Liver (tissue), 8 donors: ENCODE measurements at regions not wholly inside any gene's neighbourhood (a gene's known extent, or its start where the extent isn't known, plus 50 kb on each side); places are given as distances from the start of the nearest gene placed in this dataset.

Experiments used
- DNase-seq: peaks from one replicate; pipeline ENCODE4 v3.0.0-alpha.2; 2017; ENCODE audit warnings: low spot score
- H3K27ac ChIP-seq, 2 donors: one replicate each; pipeline ENCODE4 v1.7.0; 2013; ENCODE audit warnings: inconsistent platforms in 2 of 2, low read length in 2 of 2, control low read depth in 1 of 2, low read depth in 1 of 2, mild to moderate bottlenecking in 1 of 2
- H3K27me3 ChIP-seq, 4 donors: one replicate each; pipeline versions ENCODE4 v1.6.1 to v1.7.0; 2013; ENCODE audit warnings: low read length in 3 of 4, inconsistent platforms in 1 of 4, mild to moderate bottlenecking in 1 of 4, moderate library complexity in 1 of 4; ENCODE audit not compliant: control insufficient read depth in 4 of 4, insufficient read depth in 4 of 4
- H3K36me3 ChIP-seq, 4 donors: one replicate each; pipeline versions ENCODE4 v1.6.1 to v1.7.0; 2013; ENCODE audit warnings: low read length in 3 of 4, mild to moderate bottlenecking in 3 of 4, low read depth in 1 of 4, moderate library complexity in 1 of 4; ENCODE audit not compliant: control insufficient read depth in 4 of 4, insufficient read depth in 3 of 4
- H3K4me1 ChIP-seq, 4 donors: one replicate each; pipeline versions ENCODE4 v1.6.1 to v1.7.0; 2013; ENCODE audit warnings: low read length in 3 of 4, mild to moderate bottlenecking in 3 of 4, moderate library complexity in 1 of 4; ENCODE audit not compliant: control insufficient read depth in 4 of 4, insufficient read depth in 4 of 4
- H3K4me3 ChIP-seq, 3 donors: one replicate each; pipeline versions ENCODE4 v1.6.1 to v1.7.0; 2013; ENCODE audit warnings: low read length in 3 of 3, control low read depth in 1 of 3, low read depth in 1 of 3, mild to moderate bottlenecking in 1 of 3
- H3K9ac ChIP-seq, 2 donors: one replicate each; pipeline ENCODE4 v1.7.0; 2013; ENCODE audit warnings: low read length in 2 of 2, mild to moderate bottlenecking in 2 of 2, moderate library complexity in 2 of 2, control low read depth in 1 of 2, low read depth in 1 of 2
- H3K9me3 ChIP-seq, 4 donors: one replicate each; pipeline versions ENCODE4 v1.6.1 to v1.7.0; 2013; ENCODE audit warnings: low read length in 3 of 4; ENCODE audit not compliant: control insufficient read depth in 4 of 4
- CTCF ChIP-seq: fragments of 150-350 bp; IDR thresholded peaks from 2 replicates; pipeline ENCODE4 v1.5.1; 2017; ENCODE audit warnings: improper control_type of control experiment, low read depth, low read length; ENCODE audit not compliant: missing input control
- EGR1 ChIP-seq, 2 donors: IDR thresholded peaks; 2 replicates each; pipeline ENCODE4 v1.6.1; 2016 to 2018; ENCODE audit warnings: antibody characterized with exemption in 2 of 2, low read depth in 2 of 2
- FOXA1 ChIP-seq: IDR thresholded peaks from 2 replicates; pipeline ENCODE4 v1.6.1; 2016; ENCODE audit warnings: antibody characterized with exemption
- GABPA ChIP-seq, 2 donors: IDR thresholded peaks in 1 of 2; conservative IDR thresholded peaks in 1 of 2; 2 replicates each; pipeline ENCODE4 v1.6.1; 2016; ENCODE audit warnings: antibody characterized with exemption in 2 of 2, mild to moderate bottlenecking in 1 of 2, moderate library complexity in 1 of 2
- HNF4A ChIP-seq, 2 donors: conservative IDR thresholded peaks; 2 replicates each; pipeline ENCODE4 v1.6.1; 2016; ENCODE audit warnings: antibody characterized with exemption in 2 of 2, mild to moderate bottlenecking in 2 of 2
- HNF4G ChIP-seq: IDR thresholded peaks from 2 replicates; pipeline ENCODE4 v1.6.1; 2016; ENCODE audit warnings: antibody characterized with exemption
- JUND ChIP-seq, 2 donors: IDR thresholded peaks; 2 replicates each; pipeline ENCODE4 v1.6.1; 2016; ENCODE audit warnings: antibody characterized with exemption in 2 of 2
- NR2F2 ChIP-seq: IDR thresholded peaks from 2 replicates; pipeline ENCODE4 v1.6.1; 2016; ENCODE audit warnings: antibody characterized with exemption
- RAD21 ChIP-seq, 2 donors: IDR thresholded peaks; 2 replicates each; pipeline ENCODE4 v1.6.1; 2016; ENCODE audit warnings: antibody characterized with exemption in 2 of 2, mild to moderate bottlenecking in 2 of 2
- RXRA ChIP-seq, 2 donors: IDR thresholded peaks; 2 replicates each; pipeline ENCODE4 v1.6.1; 2017 to 2018; ENCODE audit warnings: antibody characterized with exemption in 2 of 2, mild to moderate bottlenecking in 1 of 2
- SP1 ChIP-seq: IDR thresholded peaks from 2 replicates; pipeline ENCODE4 v1.6.1; 2018; ENCODE audit warnings: antibody characterized with exemption, mild to moderate bottlenecking
- TAF1 ChIP-seq: conservative IDR thresholded peaks from 2 replicates; pipeline ENCODE4 v1.6.1; 2016; ENCODE audit warnings: antibody characterized with exemption, mild to moderate bottlenecking
- YY1 ChIP-seq: IDR thresholded peaks from 2 replicates; pipeline ENCODE4 v1.6.1; 2016; ENCODE audit warnings: antibody characterized with exemption, mild to moderate bottlenecking
- ZBTB33 ChIP-seq: IDR thresholded peaks from 2 replicates; pipeline ENCODE4 v1.6.1; 2016; ENCODE audit warnings: antibody characterized with exemption
- WGBS: extraction: QIAGEN DNeasy Blood & Tissue Kit; methylation state at CpG from one replicate; pipeline ENCODE4 v1.1.7; 2013; 5-methylcytosine and 5-hydroxymethylcytosine counted together
- TF ChIP-seq, protein P1 (sequence below): IDR thresholded peaks from 2 replicates; pipeline ENCODE4 v1.6.1; 2016; ENCODE audit warnings: antibody characterized with exemption
- donor health status: healthy.
- donor health status: healthy.
- donor health status: healthy.
- donor health status: healthy.
- donor health status: healthy.

- Histone ChIP-seq H3K27ac (no peak overlapping the region), H3K9me3 (no peaks in the 10 kb centered on the region), H3K9ac (no peak overlapping the region), H3K36me3 (no peaks in the 10 kb centered on the region), H3K27me3 (no peaks in the 10 kb centered on the region), H3K4me3 (no peak overlapping the region), H3K4me1 (no peaks in the 10 kb centered on the region)
- 83% methylated on average over 5 of the region's 5 CpGs for WGBS
- no peak for TF ChIP-seq GABPA (IDR thresholded peaks at IDR 0.05 in 1 of 2, conservative IDR thresholded peaks at IDR 0.05 in 1 of 2)
- TF ChIP-seq RXRA (IDR thresholded peaks at IDR 0.05): no peak
- no peak for TF ChIP-seq TAF1
- no peak for TF ChIP-seq YY1
- TF ChIP-seq FOXA1: no peak
- TF ChIP-seq HNF4G: no peak
- no peak for TF ChIP-seq EGR1 (IDR thresholded peaks at IDR 0.05; ENCODE audit: low read depth in 2 of 2)
- TF ChIP-seq, protein P1, sequence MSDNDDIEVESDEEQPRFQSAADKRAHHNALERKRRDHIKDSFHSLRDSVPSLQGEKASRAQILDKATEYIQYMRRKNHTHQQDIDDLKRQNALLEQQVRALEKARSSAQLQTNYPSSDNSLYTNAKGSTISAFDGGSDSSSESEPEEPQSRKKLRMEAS: no peak
- no peak for TF ChIP-seq HNF4A (conservative IDR thresholded peaks at IDR 0.05)
- TF ChIP-seq NR2F2: no peak
- DNase-seq: no peak
These were observed 267.7 kb downstream of the BCL11A start for GRCh38 chr2:60285626-60286316.

DNA sequence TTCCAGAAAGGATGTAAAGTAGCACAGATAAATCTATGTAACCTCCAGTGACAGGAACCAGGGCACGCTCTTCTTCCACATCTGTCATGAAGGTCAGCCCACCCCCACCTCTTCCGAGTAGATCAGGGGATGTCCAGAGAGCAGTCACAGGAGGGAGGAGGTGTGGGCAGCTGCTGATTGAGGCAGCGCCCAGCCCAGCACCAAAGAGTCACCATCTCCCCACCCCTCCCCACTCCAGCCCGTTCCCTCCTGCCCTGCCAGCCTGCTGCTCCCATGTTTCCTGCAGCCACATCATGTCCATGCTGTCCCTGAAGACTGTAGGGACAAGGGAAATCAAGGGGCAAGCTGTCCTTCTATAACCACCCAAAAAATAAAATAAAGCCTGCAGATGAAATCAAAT lies 269.8 kb downstream of the BCL11A start:
- TF ChIP-seq ZBTB33 (no peak), RAD21 (IDR thresholded peaks at IDR 0.05) (no peak), EGR1 (IDR thresholded peaks at IDR 0.05; ENCODE audit: low read depth in 2 of 2) (no peak), SP1 (no peak), CTCF (no peak), GABPA (IDR thresholded peaks at IDR 0.05 in 1 of 2, conservative IDR thresholded peaks at IDR 0.05 in 1 of 2) (no peak), FOXA1 (no peak), HNF4A (conservative IDR thresholded peaks at IDR 0.05) (no peak), TAF1 (no peak), HNF4G (no peak), JUND (IDR thresholded peaks at IDR 0.05) (no peak), YY1 (no peak)
- TF ChIP-seq, protein P1: no peak
- H3K9me3 ChIP-seq: no peaks in the 10 kb centered on the region
- WGBS: 67% methylated on average over 4 of the region's 4 CpGs
- no peak overlapping the region for H3K9ac ChIP-seq
- H3K4me1 ChIP-seq: no peaks in the 10 kb centered on the region
- no peaks in the 10 kb centered on the region for H3K36me3 ChIP-seq
- no peak overlapping the region for H3K4me3 ChIP-seq
- H3K27me3 ChIP-seq: no peaks in the 10 kb centered on the region
- no peak for DNase-seq
- H3K27ac ChIP-seq: no peak overlapping the region
